ENCODE measurements at regions not wholly inside any gene's neighbourhood (a gene's known extent, or its start where the extent isn't known, plus 50 kb on each side); places are given as distances from the start of the nearest gene placed in this dataset.
"Not testable (repeated sequence)": the region's sequence is repeated elsewhere in the genome, so short reads cannot be mapped to it uniquely, and the experiment has no call there.

- H3K56ac ChIP-seq (replicated peaks; ENCODE audit: insufficient read length, low read depth, low read length); FAIRE-seq; H3K14ac ChIP-seq (ENCODE audit: insufficient read length); H4K91ac ChIP-seq (replicated peaks; ENCODE audit: insufficient read length, low read length); H2BK20ac ChIP-seq (ENCODE audit: low read length); H4K5ac ChIP-seq (ENCODE audit: insufficient read length, low read depth, low read length); H2BK120ac ChIP-seq (replicated peaks; ENCODE audit: low read depth, low read length); POLR2A ChIA-PET (ENCODE audit: partially characterized antibody); DNase-seq (ENCODE audit: low read depth in 1 of 2, low spot score in 2 of 2); H3K79me2 ChIP-seq (ENCODE audit: control insufficient read depth in 1 of 2, insufficient read depth in 2 of 2, low read length in 2 of 2); H3K27ac ChIP-seq (ENCODE audit: low read depth, low read length); H2BK15ac ChIP-seq (ENCODE audit: low read length); H3K4me1 ChIP-seq (replicated peaks in 1 of 4; ENCODE audit: control insufficient read depth in 3 of 4, insufficient read depth in 4 of 4, low read length in 3 of 4); H3K4ac ChIP-seq (replicated peaks; ENCODE audit: insufficient read length, low read depth, low read length); H3K9me3 ChIP-seq (ENCODE audit: insufficient read depth in 2 of 2, low read depth in 1 of 2, low read length in 1 of 2); H4K20me1 ChIP-seq (replicated peaks in 1 of 2; ENCODE audit: control insufficient read depth in 1 of 2, insufficient read depth in 2 of 2, low read length in 2 of 2); H3K9ac ChIP-seq (replicated peaks in 1 of 4; ENCODE audit: extremely low read depth in 1 of 4, low read depth in 3 of 4, low read length in 3 of 4); H4K8ac ChIP-seq (ENCODE audit: extremely low read depth, insufficient read depth, low read length); H3K79me1 ChIP-seq (ENCODE audit: low read depth, low read length); H3K23ac ChIP-seq (ENCODE audit: insufficient read length); H3K4me2 ChIP-seq (ENCODE audit: insufficient read depth in 1 of 2, low read depth in 2 of 2, low read length in 2 of 2); H3K18ac ChIP-seq (ENCODE audit: extremely low read depth, low read length); H2AFZ ChIP-seq (ENCODE audit: low read length); H2BK12ac ChIP-seq (ENCODE audit: low read depth, low read length); H3K23me2 ChIP-seq (ENCODE audit: low read depth, low read length); H3K36me3 ChIP-seq (ENCODE audit: control insufficient read depth in 2 of 4, insufficient read depth in 4 of 4, low read length in 3 of 4); H3K4me3 ChIP-seq (ENCODE audit: extremely low read depth in 1 of 4, insufficient read depth in 2 of 4, low read depth in 3 of 4, low read length in 4 of 4); H3K27me3 ChIP-seq (replicated peaks in 1 of 4; ENCODE audit: control insufficient read depth in 3 of 4, extremely low read depth in 1 of 4, insufficient read depth in 3 of 4, low read length in 3 of 4); H2BK5ac ChIP-seq (ENCODE audit: low read depth, low read length); H2AK5ac ChIP-seq (ENCODE audit: low read depth, low read length); CTCF ChIA-PET (ENCODE audit: partially characterized antibody): not testable (repeated sequence)
- WGBS, 2 experiments (ENCODE audit: extremely low coverage in 1 of 2, insufficient coverage in 1 of 2, insufficient read length in 1 of 2, insufficient replicate concordance in 2 of 2, low coverage in 1 of 2, low lambda C conversion rate in 2 of 2, missing lambda C conversion rate in 1 of 2), result 96% methylated on average over 2 of the region's 2 CpGs; no CpG with 5 or more reads in 1 of the 2 experiments
These were observed 75.2 kb upstream of the SH3BP4 start for GRCh38 chr2:234876621-234877020.
